K562 (cell line): ENCODE measurements at regions not wholly inside any gene's neighbourhood (a gene's known extent, or its start where the extent isn't known, plus 50 kb on each side); places are given as distances from the start of the nearest gene placed in this dataset.

Experiments
- CCAR2 ChIP-seq: fragments of 200-400 bp; formaldehyde crosslinking; IDR thresholded peaks from 2 replicates; pipeline ENCODE4 v1.6.1; 2017; ENCODE audit warnings: mild to moderate bottlenecking, low read depth, low read length
- SAFB ChIP-seq: fragments of 200-400 bp; formaldehyde crosslinking; IDR thresholded peaks from 2 replicates; pipeline ENCODE4 v1.6.1; 2017; ENCODE audit warnings: low read depth, low read length, borderline replicate concordance
- ZFP36 ChIP-seq: fragments of 150-350 bp; IDR thresholded peaks from 2 replicates; pipeline ENCODE4 v1.6.1; 2018; ENCODE audit warnings: low read length, low read depth; ENCODE audit not compliant: partially characterized antibody
- TF ChIP-seq, protein P1 (sequence below): sonication (generic); formaldehyde crosslinking; IDR thresholded peaks from 2 replicates; pipeline ENCODE4 v1.8.0; 2022; ENCODE audit warnings: missing genetic modification reagents, mild to moderate bottlenecking, borderline replicate concordance
- TF ChIP-seq, protein P2 (sequence below): fragments of 450-650 bp; IDR thresholded peaks from 2 replicates; pipeline ENCODE4 v1.7.0; 2016; ENCODE audit warnings: borderline replicate concordance

DNA sequence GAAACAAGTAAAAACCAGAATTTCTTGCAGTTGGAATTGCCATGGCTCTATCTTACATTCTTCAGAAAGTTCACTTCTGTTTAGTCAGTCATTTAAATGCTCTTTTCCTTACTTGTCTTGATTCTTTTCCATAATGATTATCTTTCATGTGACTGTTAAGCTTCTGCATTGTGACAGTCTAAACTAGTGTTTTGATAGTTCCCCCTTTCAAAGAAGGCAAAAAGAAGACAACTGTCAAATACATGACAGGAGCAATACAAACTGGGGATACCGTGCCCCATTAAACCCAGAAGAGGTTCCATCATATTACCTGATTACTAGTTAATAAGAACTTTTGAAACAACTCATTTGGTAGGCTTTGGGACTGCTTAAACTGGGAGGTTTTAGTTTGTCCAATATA lies 476.2 kb downstream of the PCDH19 start:
- TF ChIP-seq SAFB = no peak
- TF ChIP-seq, protein P1, sequence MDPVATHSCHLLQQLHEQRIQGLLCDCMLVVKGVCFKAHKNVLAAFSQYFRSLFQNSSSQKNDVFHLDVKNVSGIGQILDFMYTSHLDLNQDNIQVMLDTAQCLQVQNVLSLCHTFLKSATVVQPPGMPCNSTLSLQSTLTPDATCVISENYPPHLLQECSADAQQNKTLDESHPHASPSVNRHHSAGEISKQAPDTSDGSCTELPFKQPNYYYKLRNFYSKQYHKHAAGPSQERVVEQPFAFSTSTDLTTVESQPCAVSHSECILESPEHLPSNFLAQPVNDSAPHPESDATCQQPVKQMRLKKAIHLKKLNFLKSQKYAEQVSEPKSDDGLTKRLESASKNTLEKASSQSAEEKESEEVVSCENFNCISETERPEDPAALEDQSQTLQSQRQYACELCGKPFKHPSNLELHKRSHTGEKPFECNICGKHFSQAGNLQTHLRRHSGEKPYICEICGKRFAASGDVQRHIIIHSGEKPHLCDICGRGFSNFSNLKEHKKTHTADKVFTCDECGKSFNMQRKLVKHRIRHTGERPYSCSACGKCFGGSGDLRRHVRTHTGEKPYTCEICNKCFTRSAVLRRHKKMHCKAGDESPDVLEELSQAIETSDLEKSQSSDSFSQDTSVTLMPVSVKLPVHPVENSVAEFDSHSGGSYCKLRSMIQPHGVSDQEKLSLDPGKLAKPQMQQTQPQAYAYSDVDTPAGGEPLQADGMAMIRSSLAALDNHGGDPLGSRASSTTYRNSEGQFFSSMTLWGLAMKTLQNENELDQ (CRISPR knock-in tag) = no peak
- TF ChIP-seq, protein P2, sequence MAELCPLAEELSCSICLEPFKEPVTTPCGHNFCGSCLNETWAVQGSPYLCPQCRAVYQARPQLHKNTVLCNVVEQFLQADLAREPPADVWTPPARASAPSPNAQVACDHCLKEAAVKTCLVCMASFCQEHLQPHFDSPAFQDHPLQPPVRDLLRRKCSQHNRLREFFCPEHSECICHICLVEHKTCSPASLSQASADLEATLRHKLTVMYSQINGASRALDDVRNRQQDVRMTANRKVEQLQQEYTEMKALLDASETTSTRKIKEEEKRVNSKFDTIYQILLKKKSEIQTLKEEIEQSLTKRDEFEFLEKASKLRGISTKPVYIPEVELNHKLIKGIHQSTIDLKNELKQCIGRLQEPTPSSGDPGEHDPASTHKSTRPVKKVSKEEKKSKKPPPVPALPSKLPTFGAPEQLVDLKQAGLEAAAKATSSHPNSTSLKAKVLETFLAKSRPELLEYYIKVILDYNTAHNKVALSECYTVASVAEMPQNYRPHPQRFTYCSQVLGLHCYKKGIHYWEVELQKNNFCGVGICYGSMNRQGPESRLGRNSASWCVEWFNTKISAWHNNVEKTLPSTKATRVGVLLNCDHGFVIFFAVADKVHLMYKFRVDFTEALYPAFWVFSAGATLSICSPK = no peak
- no peak for TF ChIP-seq CCAR2
- no peak for TF ChIP-seq ZFP36
